GM19468 (cell line): ENCODE measurements at regions not wholly inside any gene's neighbourhood (a gene's known extent, or its start where the extent isn't known, plus 50 kb on each side); places are given as distances from the start of the nearest gene placed in this dataset.

ENCODE experiments used
- ATAC-seq: cut with Tn5 transposase; IDR thresholded peaks from one replicate; pipeline ENCODE4 v1.9.1; 2021; ENCODE audit warnings: mild to moderate bottlenecking, moderate library complexity, moderate number of reproducible peaks; ENCODE audit not compliant: unreplicated experiment; ENCODE audit errors: extremely low read depth

- ATAC-seq, result no peak
These were observed 518.8 kb upstream of the ZNF385D start for GRCh38 chr3:22269831-22270230.

GRCh38 chr3:22276351-22276750, 525.3 kb upstream of the ZNF385D start:
- ATAC-seq, result no peak

GRCh38 chr3:22284559-22284958, 533.5 kb upstream of the ZNF385D start:
- no peak for ATAC-seq

GRCh38 chr3:22288756-22289155, 537.7 kb upstream of the ZNF385D start:
- no peak for ATAC-seq

- no peak for ATAC-seq
These were observed 541.7 kb upstream of the ZNF385D start for GRCh38 chr3:22292681-22293080.

GRCh38 chr3:22296601-22297000, 545.6 kb upstream of the ZNF385D start:
- ATAC-seq, result no peak

GRCh38 chr3:22297436-22297835, 546.4 kb upstream of the ZNF385D start:
- ATAC-seq, result no peak

GRCh38 chr3:22306454-22306853, 555.4 kb upstream of the ZNF385D start:
- no peak for ATAC-seq

- ATAC-seq, result no peak
These were observed 557.9 kb upstream of the ZNF385D start for GRCh38 chr3:22308871-22309270.

- ATAC-seq, result no peak
These were observed 564.9 kb upstream of the ZNF385D start for GRCh38 chr3:22315925-22316324.

GRCh38 chr3:22318325-22318724, 567.3 kb upstream of the ZNF385D start:
- no peak for ATAC-seq

- ATAC-seq, result no peak
These were observed 568.4 kb upstream of the ZNF385D start for GRCh38 chr3:22319446-22319845.

- ATAC-seq, result no peak
These were observed 571.9 kb upstream of the ZNF385D start for GRCh38 chr3:22322861-22323260.

GRCh38 chr3:22326305-22326704, 575.3 kb upstream of the ZNF385D start:
- no peak for ATAC-seq

- no peak for ATAC-seq
These were observed 584.0 kb upstream of the ZNF385D start for GRCh38 chr3:22334996-22335395.

- ATAC-seq, result no peak
These were observed 598.3 kb upstream of the ZNF385D start for GRCh38 chr3:22349215-22349851.

- ATAC-seq, result no peak
These were observed 600.8 kb upstream of the ZNF385D start for GRCh38 chr3:22351806-22352205.

- ATAC-seq, result no peak
These were observed 602.1 kb upstream of the ZNF385D start for GRCh38 chr3:22353126-22353525.

- no peak for ATAC-seq
These were observed 607.3 kb upstream of the ZNF385D start for GRCh38 chr3:22358334-22358733.

- no peak for ATAC-seq
These were observed 609.2 kb upstream of the ZNF385D start for GRCh38 chr3:22360164-22360563.

GRCh38 chr3:22360970-22361369, 610.0 kb upstream of the ZNF385D start:
- ATAC-seq, result no peak

- ATAC-seq, result no peak
These were observed 610.5 kb upstream of the ZNF385D start for GRCh38 chr3:22361521-22361920.

- no peak for ATAC-seq
These were observed 613.8 kb upstream of the ZNF385D start for GRCh38 chr3:22364851-22365250.
